ENCODE measurements at regions not wholly inside any gene's neighbourhood (a gene's known extent, or its start where the extent isn't known, plus 50 kb on each side); places are given as distances from the start of the nearest gene placed in this dataset.

DNA sequence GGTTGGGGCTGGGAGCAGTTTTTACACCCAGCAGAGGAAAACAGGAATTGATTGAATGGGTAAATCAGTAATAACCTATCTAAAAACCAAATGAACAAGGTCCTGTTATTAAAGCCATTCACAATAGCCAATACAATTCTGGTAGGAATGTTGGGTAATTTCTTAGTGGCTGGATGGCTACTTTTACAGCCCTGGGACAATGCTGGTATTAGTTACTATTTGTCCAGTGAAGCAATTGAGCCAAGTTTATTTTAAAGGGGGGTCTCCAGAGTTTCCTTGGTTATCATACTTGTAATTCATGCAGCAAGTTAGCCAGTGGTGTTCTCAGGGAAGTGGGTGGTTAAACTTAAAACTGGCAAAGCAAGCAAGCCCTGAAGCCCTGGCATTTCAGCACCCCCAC, 92.3 kb upstream of the STARD13 start:
- no peak for TF ChIP-seq CTCF (IDR thresholded peaks at IDR 0.05; ENCODE audit: low read length)
- TF ChIP-seq EZH2 (optimal IDR thresholded peaks at IDR 0.05; ENCODE audit: low read depth, low read length), result no peak
- TF ChIP-seq EZH2phosphoT487 (IDR thresholded peaks at IDR 0.05; ENCODE audit: low read length), result no peak
